GM12878 (cell line): ENCODE measurements at regions not wholly inside any gene's neighbourhood (a gene's known extent, or its start where the extent isn't known, plus 50 kb on each side); places are given as distances from the start of the nearest gene placed in this dataset.

Experiments used
- ATAC-seq: fragments of 200-7000 bp; cut with Tn5 transposase; 3 replicates; pipeline ENCODE4 v1.9.1; 2020; ENCODE audit warnings: mild to moderate bottlenecking, moderate library complexity
- BruUV-seq: library from RNA; stranded (reverse); fragments of 400-500 nt; replicated peaks from 2 replicates; lab custom pipeline; 2021; lab: Mats Ljungman, UMichigan
- CTCF ChIA-PET: fragments of 300-600 bp; sonication (Branson Sonifier 250); formaldehyde crosslinking; extraction: SDS; loops from one replicate; lab custom pipeline; 2021; ENCODE audit warnings: inconsistent platforms; lab: Yijun Ruan, JAX
- POLR2A ChIA-PET: fragments of 350-600 bp; formaldehyde crosslinking; extraction: SDS; loops from one replicate; lab custom pipeline; 2021; ENCODE audit warnings: inconsistent platforms; lab: Charles Lee
- RAD21 ChIA-PET: fragments of 300-600 bp; sonication (Branson Sonifier 250); formaldehyde crosslinking; loops from one replicate; lab custom pipeline; 2023; ENCODE audit warnings: antibody characterized with exemption; ENCODE audit not compliant: unreplicated experiment; lab: Charles Lee
- SMC1A ChIA-PET: fragments of 300-600 bp; sonication (Branson Sonifier 250); formaldehyde crosslinking; loops from one replicate; lab custom pipeline; 2023; ENCODE audit not compliant: unreplicated experiment, uncharacterized antibody; lab: Charles Lee
- DNase-seq: peaks from one replicate; pipeline ENCODE4 v3.0.0-alpha.2; 2011; ENCODE audit warnings: low read depth, low spot score
- FAIRE-seq: peaks from 3 replicates; lab custom pipeline; 2011; peaks lifted over from hg19 to GRCh38; lab: Jason Lieb, UNC
- H2AFZ ChIP-seq: 2 replicates; pipeline ENCODE4 v1.6.0; 2011; ENCODE audit warnings: low read depth, low read length, control low read depth; ENCODE audit not compliant: control insufficient read depth
- H3K27ac ChIP-seq: 2 replicates; pipeline ENCODE4 v1.5.1; 2011; ENCODE audit warnings: control low read depth; ENCODE audit not compliant: control insufficient read depth, insufficient read depth
- H3K27me3 ChIP-seq, 2 experiments: replicated peaks in 1 of 2; 2 replicates each; pipeline versions ENCODE4 v1.6.0 to v1.6.1; 2011; ENCODE audit warnings: low read length in 1 of 2; ENCODE audit not compliant: control insufficient read depth in 2 of 2, insufficient read depth in 2 of 2
- H3K36me3 ChIP-seq, 2 experiments: 2 replicates each; pipeline ENCODE4 v1.5.1; 2011; ENCODE audit warnings: low read length in 1 of 2; ENCODE audit not compliant: control insufficient read depth in 2 of 2, insufficient read depth in 2 of 2
- H3K4me1 ChIP-seq: 2 replicates; pipeline ENCODE4 v1.6.1; 2011; ENCODE audit warnings: mild to moderate bottlenecking, low read length, moderate library complexity, mixed read lengths; ENCODE audit not compliant: control insufficient read depth, insufficient read depth
- H3K4me2 ChIP-seq: 2 replicates; pipeline ENCODE4 v1.6.0; 2011; ENCODE audit warnings: control low read depth; ENCODE audit not compliant: control insufficient read depth, insufficient read depth
- H3K4me3 ChIP-seq: fragments of 200-600 bp; sonication (generic); 2 replicates; pipeline ENCODE4 v1.5.1; 2016
- H3K79me2 ChIP-seq: 2 replicates; pipeline ENCODE4 v1.6.0; 2011; ENCODE audit warnings: low read length; ENCODE audit not compliant: control insufficient read depth, insufficient read depth
- H3K9ac ChIP-seq: 2 replicates; pipeline ENCODE4 v1.8.0; 2011; ENCODE audit warnings: low read length, control low read depth, mixed read lengths; ENCODE audit not compliant: control insufficient read depth, insufficient read depth
- H3K9me3 ChIP-seq: replicated peaks from 3 replicates; pipeline ENCODE4 v1.5.1; 2011; ENCODE audit warnings: mild to moderate bottlenecking, low read length; ENCODE audit not compliant: control insufficient read depth, insufficient read depth
- H4K20me1 ChIP-seq: 2 replicates; pipeline ENCODE4 v1.6.0; 2011; ENCODE audit not compliant: control insufficient read depth, insufficient read depth
- ATF2 ChIP-seq: IDR thresholded peaks from 2 replicates; pipeline ENCODE4 v1.6.1; 2012; ENCODE audit warnings: low read length, inconsistent platforms
- BMI1 ChIP-seq: fragments of 450-650 bp; IDR thresholded peaks from 2 replicates; pipeline ENCODE4 v1.6.1; 2016; ENCODE audit warnings: mild to moderate bottlenecking, moderate library complexity, borderline replicate concordance
- CEBPB ChIP-seq, 2 experiments: fragments of 150-350 bp in 1 of 2; IDR thresholded peaks; 2 replicates each; pipeline ENCODE4 v1.6.1; 2012 to 2014; ENCODE audit warnings: low read depth in 2 of 2, low read length in 2 of 2, borderline replicate concordance in 1 of 2, inconsistent platforms in 1 of 2
- CUX1 ChIP-seq: IDR thresholded peaks from 2 replicates; pipeline ENCODE4 v1.6.1; 2012; ENCODE audit warnings: improper control_type of control experiment, low read depth, low read length; ENCODE audit not compliant: insufficient replicate concordance
- FOS ChIP-seq: IDR thresholded peaks from 3 replicates; pipeline ENCODE4 v1.6.1; 2011; ENCODE audit warnings: borderline replicate concordance; ENCODE audit not compliant: insufficient read length; ENCODE audit errors: extremely low read depth
- MYB ChIP-seq: fragments of 150-350 bp; IDR thresholded peaks from 2 replicates; pipeline ENCODE4 v1.6.1; 2014; ENCODE audit warnings: mild to moderate bottlenecking, low read depth, low read length, borderline replicate concordance
- SP1 ChIP-seq: IDR thresholded peaks from one replicate; pipeline ENCODE4 v1.6.1; 2011; ENCODE audit warnings: low read depth, low read length
- WGBS: methylation state at CpG from one replicate; pipeline ENCODE4 v1.1.6; 2016; ENCODE audit warnings: low lambda C conversion rate; ENCODE audit not compliant: insufficient replicate concordance, insufficient coverage; ENCODE audit errors: missing lambda C conversion rate; 5-methylcytosine and 5-hydroxymethylcytosine counted together
- in situ Hi-C: fragments of 300-500 bp; cut with MboI; formaldehyde crosslinking; loops from 9 replicates; pipeline ENCODE4 v1.14.3; 2018; ENCODE audit warnings: mixed read lengths
- intact Hi-C: fragments of 100-400 bp; cut with micrococcal nuclease; formaldehyde crosslinking; loops from one replicate; pipeline ENCODE4 v1.14.2; 2022; ENCODE audit not compliant: unreplicated experiment
- TF ChIP-seq, protein P1 (sequence below): IDR thresholded peaks from 2 replicates; pipeline ENCODE4 v1.6.1; 2011; ENCODE audit warnings: low read depth, low read length, improper control_type of control experiment, borderline replicate concordance
- TF ChIP-seq, protein P2 (sequence below): fragments of 450-650 bp; formaldehyde crosslinking; IDR thresholded peaks from 2 replicates; pipeline ENCODE4 v1.4.0; 2020; ENCODE audit warnings: mild to moderate bottlenecking, moderate library complexity

GRCh38 chr2:20509770-20510490 is 63.1 kb downstream of the RHOB start (continued):
- no peak for TF ChIP-seq CUX1

- H4K20me1 ChIP-seq: no peaks in the 10 kb centered on the region
- H3K4me3 ChIP-seq: no peak overlapping the region
- H3K4me1 ChIP-seq: peaks cover 14% of the 10 kb centered on the region
- WGBS: 68% methylated on average over 5 of the region's 5 CpGs
- DNase-seq (no peak), ATAC-seq (no peak), FAIRE-seq (no peak)
- POLR2A ChIA-PET: no interaction called here
- SMC1A ChIA-PET: interaction anchor here (2.7 kb wide), 1 partner anchor 14 kb away, joined by 13 read pairs; no protein-coding TSS in a partner anchor
- BruUV-seq: no TSS peak
- no peak overlapping the region for H3K9ac ChIP-seq
- in situ Hi-C loops (no loop called here), intact Hi-C loops (no loop called here)
- no peak overlapping the region for H3K27ac ChIP-seq
- H3K4me2 ChIP-seq: no peak overlapping the region
- CTCF ChIA-PET: interaction anchor here (1.2 kb wide), 1 partner anchor 131 kb away, joined by 4 read pairs; no protein-coding TSS in a partner anchor
- H3K9me3 ChIP-seq: no peaks in the 10 kb centered on the region; the same call in 2 of the 3 replicates
- H3K79me2 ChIP-seq: no peaks in the 10 kb centered on the region
- no peak overlapping the region for H2AFZ ChIP-seq
- RAD21 ChIA-PET: interaction anchor here (1.5 kb wide), 1 partner anchor 14 kb away, joined by 7 read pairs; no protein-coding TSS in a partner anchor
- no peaks in the 10 kb centered on the region; a peak in 1 of 4 replicates for H3K27me3 ChIP-seq
- no peaks in the 10 kb centered on the region for H3K36me3 ChIP-seq
- TF ChIP-seq, protein P1, sequence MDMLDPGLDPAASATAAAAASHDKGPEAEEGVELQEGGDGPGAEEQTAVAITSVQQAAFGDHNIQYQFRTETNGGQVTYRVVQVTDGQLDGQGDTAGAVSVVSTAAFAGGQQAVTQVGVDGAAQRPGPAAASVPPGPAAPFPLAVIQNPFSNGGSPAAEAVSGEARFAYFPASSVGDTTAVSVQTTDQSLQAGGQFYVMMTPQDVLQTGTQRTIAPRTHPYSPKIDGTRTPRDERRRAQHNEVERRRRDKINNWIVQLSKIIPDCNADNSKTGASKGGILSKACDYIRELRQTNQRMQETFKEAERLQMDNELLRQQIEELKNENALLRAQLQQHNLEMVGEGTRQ: no peak
- TF ChIP-seq SP1 (no peak), ATF2 (no peak), BMI1 (no peak), FOS (no peak), MYB (no peak), CEBPB (IDR thresholded peaks at IDR 0.05; ENCODE audit: borderline replicate concordance in 1 of 2, low read depth in 2 of 2, low read length in 2 of 2) (no peak)
- TF ChIP-seq, protein P2, sequence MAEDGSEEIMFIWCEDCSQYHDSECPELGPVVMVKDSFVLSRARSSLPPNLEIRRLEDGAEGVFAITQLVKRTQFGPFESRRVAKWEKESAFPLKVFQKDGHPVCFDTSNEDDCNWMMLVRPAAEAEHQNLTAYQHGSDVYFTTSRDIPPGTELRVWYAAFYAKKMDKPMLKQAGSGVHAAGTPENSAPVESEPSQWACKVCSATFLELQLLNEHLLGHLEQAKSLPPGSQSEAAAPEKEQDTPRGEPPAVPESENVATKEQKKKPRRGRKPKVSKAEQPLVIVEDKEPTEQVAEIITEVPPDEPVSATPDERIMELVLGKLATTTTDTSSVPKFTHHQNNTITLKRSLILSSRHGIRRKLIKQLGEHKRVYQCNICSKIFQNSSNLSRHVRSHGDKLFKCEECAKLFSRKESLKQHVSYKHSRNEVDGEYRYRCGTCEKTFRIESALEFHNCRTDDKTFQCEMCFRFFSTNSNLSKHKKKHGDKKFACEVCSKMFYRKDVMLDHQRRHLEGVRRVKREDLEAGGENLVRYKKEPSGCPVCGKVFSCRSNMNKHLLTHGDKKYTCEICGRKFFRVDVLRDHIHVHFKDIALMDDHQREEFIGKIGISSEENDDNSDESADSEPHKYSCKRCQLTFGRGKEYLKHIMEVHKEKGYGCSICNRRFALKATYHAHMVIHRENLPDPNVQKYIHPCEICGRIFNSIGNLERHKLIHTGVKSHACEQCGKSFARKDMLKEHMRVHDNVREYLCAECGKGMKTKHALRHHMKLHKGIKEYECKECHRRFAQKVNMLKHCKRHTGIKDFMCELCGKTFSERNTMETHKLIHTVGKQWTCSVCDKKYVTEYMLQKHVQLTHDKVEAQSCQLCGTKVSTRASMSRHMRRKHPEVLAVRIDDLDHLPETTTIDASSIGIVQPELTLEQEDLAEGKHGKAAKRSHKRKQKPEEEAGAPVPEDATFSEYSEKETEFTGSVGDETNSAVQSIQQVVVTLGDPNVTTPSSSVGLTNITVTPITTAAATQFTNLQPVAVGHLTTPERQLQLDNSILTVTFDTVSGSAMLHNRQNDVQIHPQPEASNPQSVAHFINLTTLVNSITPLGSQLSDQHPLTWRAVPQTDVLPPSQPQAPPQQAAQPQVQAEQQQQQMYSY: no peak
Observed at GRCh38 chr2:20511130-20511529, 64.3 kb downstream of the RHOB start.
